ENCODE measurements at regions not wholly inside any gene's neighbourhood (a gene's known extent, or its start where the extent isn't known, plus 50 kb on each side); places are given as distances from the start of the nearest gene placed in this dataset.

DNA sequence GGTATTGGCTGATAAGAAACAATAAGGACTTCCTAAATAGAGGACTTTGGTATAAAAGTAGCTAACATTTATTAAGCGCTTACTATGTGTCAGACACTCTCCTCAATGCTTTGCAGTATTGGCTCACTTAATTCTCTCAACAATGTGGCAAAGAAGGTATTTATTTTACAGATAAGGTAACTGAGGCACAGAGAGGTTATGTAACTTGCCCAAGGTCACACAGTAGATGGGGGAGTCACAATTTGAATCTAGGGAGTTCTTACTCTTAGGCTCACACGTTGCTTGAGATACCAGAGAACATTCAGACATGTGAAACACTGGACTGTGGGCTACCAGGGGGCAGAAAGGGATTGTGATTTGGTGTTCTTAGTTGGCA, 60.8 kb upstream of the GPR158 start:
- DNase-seq: no peak

DNA sequence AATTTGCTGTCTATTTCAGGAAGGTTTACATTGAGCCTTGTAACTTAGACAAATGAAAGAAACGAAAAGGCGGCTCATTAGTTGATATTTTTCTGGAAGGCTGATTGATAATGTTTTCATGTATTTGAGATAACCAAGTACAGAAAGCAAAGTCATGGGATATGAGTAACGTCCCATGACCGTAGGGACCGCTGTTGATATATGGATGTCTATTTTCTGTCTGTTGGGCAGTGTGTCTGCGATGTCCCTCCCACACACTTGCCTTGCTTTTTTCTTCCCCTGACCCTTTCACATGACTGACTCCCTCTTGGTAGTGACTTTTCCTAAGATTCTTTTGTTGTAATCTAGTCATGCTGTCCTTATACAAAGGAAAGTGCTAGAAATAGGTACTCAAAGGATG, 57.0 kb upstream of the GPR158 start:
- DNase-seq: no peak

DNA sequence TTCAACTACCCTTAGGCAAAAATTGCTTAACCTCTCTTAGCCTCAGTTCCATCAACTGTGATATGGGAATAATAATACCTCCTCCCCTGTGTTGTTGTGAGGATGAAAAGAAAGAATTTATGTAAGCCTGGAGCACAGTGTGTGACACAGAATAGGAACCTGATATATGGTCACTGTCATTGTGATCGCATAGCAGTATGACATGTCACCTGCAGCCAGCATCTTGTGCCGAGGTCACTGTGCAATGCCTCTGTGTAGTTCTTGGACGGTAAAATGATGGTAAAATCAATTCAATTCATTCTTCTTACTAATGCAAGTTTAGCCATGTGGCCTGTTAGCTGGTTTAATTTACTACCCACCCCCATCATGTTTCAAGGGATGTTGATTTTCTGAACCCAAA, 54.6 kb upstream of the GPR158 start:
- no peak for DNase-seq
